IMR-90 (cell line): ENCODE measurements at regions not wholly inside any gene's neighbourhood (a gene's known extent, or its start where the extent isn't known, plus 50 kb on each side); places are given as distances from the start of the nearest gene placed in this dataset.

Experiments
- ATAC-seq: fragments of 200-7000 bp; cut with Tn5 transposase; 2 replicates; pipeline ENCODE4 v1.9.1; 2020; ENCODE audit warnings: low read depth, mild to moderate bottlenecking, moderate library complexity
- BruUV-seq: library from RNA; stranded (reverse); fragments of 400-500 nt; replicated peaks from 2 replicates; lab custom pipeline; 2021; lab: Mats Ljungman, UMichigan
- CTCF ChIA-PET: fragments of 300-600 bp; formaldehyde crosslinking; extraction: SDS; loops from one replicate; lab custom pipeline; 2021; ENCODE audit warnings: antibody characterized with exemption; lab: Yijun Ruan, JAX
- POLR2A ChIA-PET: fragments of 300-600 bp; sonication (Branson Sonifier 250); formaldehyde crosslinking; loops from one replicate; lab custom pipeline; 2022; ENCODE audit warnings: antibody characterized with exemption; ENCODE audit not compliant: unreplicated experiment; lab: Charles Lee
- DNase-seq: peaks from one replicate; pipeline ENCODE4 v3.0.0; 2013
- H2AFZ ChIP-seq: replicated peaks from 2 replicates; pipeline ENCODE3; 2013; ENCODE audit warnings: low read length, mild to moderate bottlenecking; ENCODE audit not compliant: poor library complexity
- H2AK5ac ChIP-seq: 2 replicates; pipeline ENCODE4 v1.6.1; 2013; ENCODE audit warnings: low read depth, low read length, inconsistent platforms
- H2AK9ac ChIP-seq: replicated peaks from 2 replicates; pipeline ENCODE3; 2013; ENCODE audit warnings: mild to moderate bottlenecking, low read depth, low read length, moderate library complexity; ENCODE audit not compliant: poor library complexity
- H2BK120ac ChIP-seq: 2 replicates; pipeline ENCODE4 v1.6.1; 2013; ENCODE audit warnings: low read depth, low read length, inconsistent platforms
- H2BK15ac ChIP-seq: 3 replicates; pipeline ENCODE4 v1.6.1; 2013; ENCODE audit warnings: low read depth, low read length, inconsistent platforms
- H2BK20ac ChIP-seq: 2 replicates; pipeline ENCODE4 v1.6.1; 2013; ENCODE audit warnings: low read depth, mild to moderate bottlenecking, inconsistent platforms, low read length, moderate library complexity
- H2BK5ac ChIP-seq: 2 replicates; pipeline ENCODE4 v1.6.1; 2013; ENCODE audit warnings: mild to moderate bottlenecking, low read depth, low read length, inconsistent platforms; ENCODE audit not compliant: poor library complexity, severe bottlenecking
- H3K14ac ChIP-seq: replicated peaks from 2 replicates; pipeline ENCODE4 v1.6.1; 2013; ENCODE audit warnings: low read depth, low read length, inconsistent platforms
- H3K18ac ChIP-seq: 2 replicates; pipeline ENCODE4 v1.6.1; 2013; ENCODE audit warnings: low read depth, low read length, control low read depth
- H3K23ac ChIP-seq: 2 replicates; pipeline ENCODE4 v1.6.1; 2013; ENCODE audit warnings: low read depth, low read length, inconsistent platforms
- H3K27ac ChIP-seq: 2 replicates; pipeline ENCODE4 v1.5.1; 2013; ENCODE audit warnings: mild to moderate bottlenecking, control low read depth, low read length; ENCODE audit not compliant: insufficient read depth
- H3K27me3 ChIP-seq: 2 replicates; pipeline ENCODE4 v1.6.1; 2013; ENCODE audit warnings: low read length; ENCODE audit not compliant: control insufficient read depth, insufficient read depth
- H3K36me3 ChIP-seq: 2 replicates; pipeline ENCODE4 v1.6.1; 2013; ENCODE audit warnings: low read length, mixed read lengths; ENCODE audit not compliant: control insufficient read depth, insufficient read depth
- H3K4ac ChIP-seq: 2 replicates; pipeline ENCODE4 v1.6.1; 2013; ENCODE audit warnings: low read depth, low read length, inconsistent platforms
- H3K4me1 ChIP-seq: 2 replicates; pipeline ENCODE4 v1.6.1; 2013; ENCODE audit warnings: low read length, mixed read lengths; ENCODE audit not compliant: control insufficient read depth, insufficient read depth
- H3K4me2 ChIP-seq: 2 replicates; pipeline ENCODE4 v1.6.1; 2013; ENCODE audit warnings: low read depth, mild to moderate bottlenecking, control low read depth, low read length, moderate library complexity
- H3K4me3 ChIP-seq: 2 replicates; pipeline ENCODE4 v1.5.1; 2013; ENCODE audit warnings: low read depth, mild to moderate bottlenecking, control low read depth, low read length, moderate library complexity; ENCODE audit not compliant: insufficient read depth
- H3K56ac ChIP-seq: 2 replicates; pipeline ENCODE4 v1.6.1; 2013; ENCODE audit warnings: low read length, inconsistent platforms; ENCODE audit not compliant: insufficient read depth; ENCODE audit errors: extremely low read depth
- H3K79me1 ChIP-seq, 2 experiments: 2 replicates each; pipeline ENCODE4 v1.6.1; 2013; ENCODE audit warnings: low read length in 2 of 2, inconsistent platforms in 1 of 2, low read depth in 1 of 2
- H3K9ac ChIP-seq: 2 replicates; pipeline ENCODE4 v1.6.1; 2013; ENCODE audit warnings: low read depth, low read length, control low read depth
- H3K9me1 ChIP-seq: 2 replicates; pipeline ENCODE4 v1.6.1; 2013; ENCODE audit warnings: low read length, inconsistent platforms; ENCODE audit not compliant: insufficient read depth
- H3K9me3 ChIP-seq: 2 replicates; pipeline ENCODE4 v1.6.1; 2013; ENCODE audit warnings: low read length; ENCODE audit not compliant: control insufficient read depth, insufficient read depth
- H4K20me1 ChIP-seq: 2 replicates; pipeline ENCODE4 v1.6.1; 2013; ENCODE audit warnings: low read length, inconsistent platforms; ENCODE audit not compliant: insufficient read depth
- H4K5ac ChIP-seq: 2 replicates; pipeline ENCODE4 v1.6.1; 2013; ENCODE audit warnings: mild to moderate bottlenecking, low read depth, low read length, control low read depth
- H4K8ac ChIP-seq, 2 experiments: 2 replicates each; pipeline ENCODE4 v1.6.1; 2013; ENCODE audit warnings: low read depth in 2 of 2, low read length in 2 of 2, control low read depth in 1 of 2, inconsistent platforms in 1 of 2
- H4K91ac ChIP-seq: 2 replicates; pipeline ENCODE4 v1.6.1; 2013; ENCODE audit warnings: low read depth, low read length, inconsistent platforms; ENCODE audit not compliant: insufficient read depth
- CEBPB ChIP-seq: IDR thresholded peaks from 2 replicates; pipeline ENCODE4 v1.6.1; 2012; ENCODE audit warnings: low read depth, low read length, improper control_type of control experiment
- ELK1 ChIP-seq: fragments of 150-350 bp; IDR thresholded peaks from 2 replicates; pipeline ENCODE4 v1.6.1; 2016; ENCODE audit warnings: low read depth, mild to moderate bottlenecking, low read length, moderate library complexity, borderline replicate concordance
- FOS ChIP-seq: fragments of 150-350 bp; IDR thresholded peaks from 2 replicates; pipeline ENCODE4 v1.6.1; 2016; ENCODE audit warnings: low read depth, low read length
- MAZ ChIP-seq: IDR thresholded peaks from 2 replicates; pipeline ENCODE4 v1.6.1; 2012; ENCODE audit warnings: low read depth, mild to moderate bottlenecking, low read length, improper control_type of control experiment, moderate library complexity, borderline replicate concordance
- RAD21 ChIP-seq: IDR thresholded peaks from 2 replicates; pipeline ENCODE4 v1.6.1; 2012; ENCODE audit warnings: low read length, improper control_type of control experiment
- RCOR1 ChIP-seq: IDR thresholded peaks from 2 replicates; pipeline ENCODE4 v1.6.1; 2012; ENCODE audit warnings: mild to moderate bottlenecking, low read length, improper control_type of control experiment; ENCODE audit not compliant: insufficient replicate concordance
- SMC3 ChIP-seq: fragments of 150-350 bp; IDR thresholded peaks from 2 replicates; pipeline ENCODE4 v1.6.1; 2016; ENCODE audit warnings: low read depth, mild to moderate bottlenecking, antibody characterized with exemption, low read length, moderate library complexity
- USF2 ChIP-seq: fragments of 150-350 bp; IDR thresholded peaks from 2 replicates; pipeline ENCODE4 v1.6.1; 2017; ENCODE audit warnings: mild to moderate bottlenecking, antibody characterized with exemption, low read length, low read depth
- WGBS, 2 experiments: methylation state at CpG; one replicate each; pipeline versions ENCODE4 v1.1.5 to v1.1.7; 2013; ENCODE audit warnings: missing lambda C conversion rate in 2 of 2; ENCODE audit not compliant: insufficient read length in 1 of 2; ENCODE audit errors: extremely low coverage in 2 of 2; 5-methylcytosine and 5-hydroxymethylcytosine counted together
- dilution Hi-C: fragments of 300-500 bp; cut with HindIII; formaldehyde crosslinking; loops from one replicate; pipeline ENCODE4 v1.14.3; 2018; ENCODE audit warnings: low sequenced_read_pairs; ENCODE audit not compliant: unreplicated experiment
- in situ Hi-C: fragments of 300-500 bp; cut with MboI; formaldehyde crosslinking; loops from 3 replicates; pipeline ENCODE4 v1.14.3; 2019; ENCODE audit warnings: low sequenced_read_pairs, inconsistent platforms, mixed read lengths
- intact Hi-C: fragments of 100-400 bp; cut with micrococcal nuclease; formaldehyde crosslinking; loops from 2 replicates; pipeline ENCODE4 v1.10.0; 2022

- Histone ChIP-seq H3K4me3 (no peak overlapping the region), H3K18ac (no peak overlapping the region), H2AFZ (no peak overlapping the region), H3K79me1 (no peaks in the 10 kb centered on the region), H3K36me3 (no peaks in the 10 kb centered on the region), H2BK20ac (no peak overlapping the region), H3K4me2 (no peak overlapping the region), H4K5ac (no peak overlapping the region), H3K4me1 (no peaks in the 10 kb centered on the region), H3K9me3 (no peaks in the 10 kb centered on the region), H3K27me3 (no peaks in the 10 kb centered on the region), H3K23ac (no peak overlapping the region), H4K91ac (no peak overlapping the region), H2BK5ac (no peak overlapping the region), H3K9me1 (no peaks in the 10 kb centered on the region), H4K20me1 (no peaks in the 10 kb centered on the region), H2AK5ac (no peak overlapping the region), H3K56ac (no peak overlapping the region), H3K4ac (no peak overlapping the region), H3K27ac (no peak overlapping the region), H3K14ac (no peak overlapping the region), H3K9ac (no peak overlapping the region), H2BK120ac (no peak overlapping the region), H2AK9ac (no peak overlapping the region), H2BK15ac (no peak overlapping the region), H4K8ac (no peak overlapping the region)
- no TSS peak for BruUV-seq
- DNase-seq (no peak), ATAC-seq (no peak)
- POLR2A ChIA-PET, result no interaction called here
- WGBS, 2 experiments, result 24% methylated on average over 3 of the region's 7 CpGs; no CpG with 5 or more reads in 1 of the 2 experiments
- dilution Hi-C loops (no loop called here), in situ Hi-C loops (no loop called here), intact Hi-C loops (no loop called here)
- TF ChIP-seq FOS (no peak), ELK1 (no peak), SMC3 (no peak), RCOR1 (no peak), RAD21 (no peak), USF2 (no peak), CEBPB (no peak), MAZ (no peak)
- CTCF ChIA-PET, result no interaction called here
Observed at GRCh38 chr6:15079288-15079817, 166.5 kb upstream of the JARID2 start.
